ENCODE measurements at regions not wholly inside any gene's neighbourhood (a gene's known extent, or its start where the extent isn't known, plus 50 kb on each side); places are given as distances from the start of the nearest gene placed in this dataset.

- DNase-seq = no peak
Measured at GRCh38 chr16:86377251-86378022, 132.9 kb upstream of the FOXF1 start.

GRCh38 chr16:86378128-86378527, 132.2 kb upstream of the FOXF1 start:
- DNase-seq = no peak

- no peak for DNase-seq
Measured at GRCh38 chr16:86378831-86379504, 131.4 kb upstream of the FOXF1 start.

GRCh38 chr16:86379505-86379846, 130.9 kb upstream of the FOXF1 start:
- no peak for DNase-seq

- DNase-seq = no peak
Measured at GRCh38 chr16:86380030-86380429, 130.3 kb upstream of the FOXF1 start.

- DNase-seq = no peak
Measured at GRCh38 chr16:86381491-86381890, 128.8 kb upstream of the FOXF1 start.

- no peak for DNase-seq
Measured at GRCh38 chr16:86382067-86382773, 128.1 kb upstream of the FOXF1 start.

GRCh38 chr16:86382774-86383407, 127.4 kb upstream of the FOXF1 start:
- no peak for DNase-seq

- DNase-seq = no peak
Measured at GRCh38 chr16:86383488-86384262, 126.7 kb upstream of the FOXF1 start.

GRCh38 chr16:86384263-86384649, 126.1 kb upstream of the FOXF1 start:
- no peak for DNase-seq

GRCh38 chr16:86384980-86385379, 125.3 kb upstream of the FOXF1 start:
- DNase-seq = no peak

GRCh38 chr16:86387468-86388440, 122.6 kb upstream of the FOXF1 start:
- no peak for DNase-seq

GRCh38 chr16:86388976-86389375, 121.4 kb upstream of the FOXF1 start:
- no peak for DNase-seq

GRCh38 chr16:86389566-86390328, 120.6 kb upstream of the FOXF1 start:
- no peak for DNase-seq

GRCh38 chr16:86390335-86390734, 120.0 kb upstream of the FOXF1 start:
- DNase-seq = no peak

- no peak for DNase-seq
Measured at GRCh38 chr16:86391486-86391885, 118.8 kb upstream of the FOXF1 start.

- DNase-seq = no peak
Measured at GRCh38 chr16:86391984-86392383, 118.3 kb upstream of the FOXF1 start.

- no peak for DNase-seq
Measured at GRCh38 chr16:86392436-86393152, 117.7 kb upstream of the FOXF1 start.

GRCh38 chr16:86393907-86394626, 116.3 kb upstream of the FOXF1 start:
- no peak for DNase-seq

All from activated T-cell treated with anti-CD3 and anti-CD28 coated beads, Interleukin-2, amount 50 U/mL, for 1 hour (primary cell).